ENCODE measurements at regions not wholly inside any gene's neighbourhood (a gene's known extent, or its start where the extent isn't known, plus 50 kb on each side); places are given as distances from the start of the nearest gene placed in this dataset.

DNA sequence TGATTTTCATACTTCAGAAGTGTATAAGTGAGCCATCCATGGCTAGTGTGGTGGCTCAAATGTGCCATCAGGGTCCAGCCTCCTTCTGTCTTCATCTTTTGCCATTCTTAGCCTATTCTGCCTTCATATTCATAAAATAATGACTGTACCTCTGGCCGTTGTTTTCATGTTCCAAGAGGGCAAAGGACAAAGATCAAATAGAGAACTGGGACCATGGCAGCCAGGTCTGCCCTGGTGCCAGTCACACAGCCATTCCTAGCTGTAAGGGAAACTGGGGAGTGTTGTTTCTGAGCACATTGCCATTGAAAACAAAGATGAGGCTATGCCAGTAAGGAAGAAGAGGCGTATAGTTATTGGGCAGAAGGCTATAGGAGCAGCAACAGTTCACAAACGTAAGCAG, 518.6 kb downstream of the TFAP2B start:
- H3K79me2 ChIP-seq (ENCODE audit: insufficient read depth, low read length): no peaks in the 10 kb centered on the region
- TF ChIP-seq EZH2phosphoT487 (conservative IDR thresholded peaks at IDR 0.05; ENCODE audit: low read length) (no peak), CTCF (IDR thresholded peaks at IDR 0.05; ENCODE audit: insufficient read depth, low read length, poor library complexity, severe bottlenecking) (no peak)
- H3K9me3 ChIP-seq (ENCODE audit: insufficient read depth, low read length): no peaks in the 10 kb centered on the region
- H3K4me2 ChIP-seq (ENCODE audit: low read depth, low read length, poor library complexity, severe bottlenecking): no peak overlapping the region
- no peaks in the 10 kb centered on the region for H3K9me2 ChIP-seq (replicated peaks; ENCODE audit: insufficient read depth, low read length)
- H3K27ac ChIP-seq (ENCODE audit: low read depth, low read length): no peak overlapping the region
- no peak overlapping the region for H3K4me3 ChIP-seq (ENCODE audit: insufficient read depth, low read length, poor library complexity, severe bottlenecking)
- no peaks in the 10 kb centered on the region for H3K27me3 ChIP-seq (ENCODE audit: low read length)
- no peaks in the 10 kb centered on the region for H3K36me3 ChIP-seq (ENCODE audit: low read length)
- H3F3A ChIP-seq (ENCODE audit: insufficient read depth): no peaks in the 10 kb centered on the region
- H3K9ac ChIP-seq (ENCODE audit: low read length): no peak overlapping the region
- H2AFZ ChIP-seq (ENCODE audit: low read depth, low read length, severe bottlenecking): no peak overlapping the region
- no peaks in the 10 kb centered on the region for H4K20me1 ChIP-seq (ENCODE audit: low read depth, low read length)

- Histone ChIP-seq H3K4me3 (ENCODE audit: insufficient read depth, low read length, poor library complexity, severe bottlenecking) (no peak overlapping the region), H3K9me2 (replicated peaks; ENCODE audit: insufficient read depth, low read length) (no peaks in the 10 kb centered on the region), H3K27me3 (ENCODE audit: low read length) (no peaks in the 10 kb centered on the region), H3F3A (ENCODE audit: insufficient read depth) (no peaks in the 10 kb centered on the region), H3K9me3 (ENCODE audit: insufficient read depth, low read length) (no peaks in the 10 kb centered on the region), H3K4me2 (ENCODE audit: low read depth, low read length, poor library complexity, severe bottlenecking) (no peak overlapping the region), H3K79me2 (ENCODE audit: insufficient read depth, low read length) (no peaks in the 10 kb centered on the region), H3K36me3 (ENCODE audit: low read length) (no peaks in the 10 kb centered on the region), H3K27ac (ENCODE audit: low read depth, low read length) (no peak overlapping the region), H4K20me1 (ENCODE audit: low read depth, low read length) (no peaks in the 10 kb centered on the region), H3K9ac (ENCODE audit: low read length) (no peak overlapping the region), H2AFZ (ENCODE audit: low read depth, low read length, severe bottlenecking) (no peak overlapping the region)
- no peak for TF ChIP-seq CTCF (IDR thresholded peaks at IDR 0.05; ENCODE audit: insufficient read depth, low read length, poor library complexity, severe bottlenecking)
- TF ChIP-seq EZH2phosphoT487 (conservative IDR thresholded peaks at IDR 0.05; ENCODE audit: low read length): no peak
Observed at GRCh38 chr6:51339108-51339507, 520.4 kb downstream of the TFAP2B start.

- Histone ChIP-seq H4K20me1 (ENCODE audit: low read depth, low read length) (no peaks in the 10 kb centered on the region), H3K79me2 (ENCODE audit: insufficient read depth, low read length) (no peaks in the 10 kb centered on the region), H3K4me3 (ENCODE audit: insufficient read depth, low read length, poor library complexity, severe bottlenecking) (no peak overlapping the region), H3F3A (ENCODE audit: insufficient read depth) (no peaks in the 10 kb centered on the region), H3K36me3 (ENCODE audit: low read length) (no peaks in the 10 kb centered on the region), H3K9me3 (ENCODE audit: insufficient read depth, low read length) (no peaks in the 10 kb centered on the region), H2AFZ (ENCODE audit: low read depth, low read length, severe bottlenecking) (no peak overlapping the region), H3K4me2 (ENCODE audit: low read depth, low read length, poor library complexity, severe bottlenecking) (no peak overlapping the region), H3K27me3 (ENCODE audit: low read length) (no peaks in the 10 kb centered on the region), H3K9me2 (replicated peaks; ENCODE audit: insufficient read depth, low read length) (no peaks in the 10 kb centered on the region), H3K9ac (ENCODE audit: low read length) (no peak overlapping the region), H3K27ac (ENCODE audit: low read depth, low read length) (no peak overlapping the region)
- no peak for TF ChIP-seq EZH2phosphoT487 (conservative IDR thresholded peaks at IDR 0.05; ENCODE audit: low read length)
- no peak for TF ChIP-seq CTCF (IDR thresholded peaks at IDR 0.05; ENCODE audit: insufficient read depth, low read length, poor library complexity, severe bottlenecking)
Observed at GRCh38 chr6:51339728-51340127, 521.1 kb downstream of the TFAP2B start.

DNA sequence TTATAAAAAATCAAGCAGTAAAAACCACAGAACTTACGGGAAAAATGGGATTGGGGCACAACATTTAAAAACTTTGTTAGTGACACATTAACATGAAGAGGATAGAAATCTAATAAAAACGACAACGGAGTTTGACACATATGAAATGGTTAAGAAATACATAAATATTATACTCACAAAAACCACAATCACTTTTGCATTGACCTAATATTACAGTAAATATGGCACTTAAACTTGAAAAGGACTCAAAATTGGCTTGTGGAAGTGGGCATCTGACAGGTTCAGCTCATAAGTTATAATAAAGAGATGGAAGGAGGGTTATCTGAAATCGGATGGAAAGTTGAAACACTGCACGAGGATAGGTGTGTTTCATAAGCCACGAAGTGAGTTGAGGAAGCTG, 523.7 kb downstream of the TFAP2B start:
- H3K9me2 ChIP-seq (replicated peaks; ENCODE audit: insufficient read depth, low read length): no peaks in the 10 kb centered on the region
- no peaks in the 10 kb centered on the region for H3K9me3 ChIP-seq (ENCODE audit: insufficient read depth, low read length)
- no peaks in the 10 kb centered on the region for H3K79me2 ChIP-seq (ENCODE audit: insufficient read depth, low read length)
- H3K4me2 ChIP-seq (ENCODE audit: low read depth, low read length, poor library complexity, severe bottlenecking): no peak overlapping the region
- H3K4me3 ChIP-seq (ENCODE audit: insufficient read depth, low read length, poor library complexity, severe bottlenecking): no peak overlapping the region
- TF ChIP-seq CTCF (IDR thresholded peaks at IDR 0.05; ENCODE audit: insufficient read depth, low read length, poor library complexity, severe bottlenecking): no peak
- TF ChIP-seq EZH2phosphoT487 (conservative IDR thresholded peaks at IDR 0.05; ENCODE audit: low read length): no peak
- no peaks in the 10 kb centered on the region for H4K20me1 ChIP-seq (ENCODE audit: low read depth, low read length)
- no peak overlapping the region for H3K9ac ChIP-seq (ENCODE audit: low read length)
- no peak overlapping the region for H2AFZ ChIP-seq (ENCODE audit: low read depth, low read length, severe bottlenecking)
- H3K27me3 ChIP-seq (ENCODE audit: low read length): no peaks in the 10 kb centered on the region
- no peak overlapping the region for H3K27ac ChIP-seq (ENCODE audit: low read depth, low read length)
- no peaks in the 10 kb centered on the region for H3K36me3 ChIP-seq (ENCODE audit: low read length)
- H3F3A ChIP-seq (ENCODE audit: insufficient read depth): no peaks in the 10 kb centered on the region
